ENCODE measurements at regions not wholly inside any gene's neighbourhood (a gene's known extent, or its start where the extent isn't known, plus 50 kb on each side); places are given as distances from the start of the nearest gene placed in this dataset.

DNA sequence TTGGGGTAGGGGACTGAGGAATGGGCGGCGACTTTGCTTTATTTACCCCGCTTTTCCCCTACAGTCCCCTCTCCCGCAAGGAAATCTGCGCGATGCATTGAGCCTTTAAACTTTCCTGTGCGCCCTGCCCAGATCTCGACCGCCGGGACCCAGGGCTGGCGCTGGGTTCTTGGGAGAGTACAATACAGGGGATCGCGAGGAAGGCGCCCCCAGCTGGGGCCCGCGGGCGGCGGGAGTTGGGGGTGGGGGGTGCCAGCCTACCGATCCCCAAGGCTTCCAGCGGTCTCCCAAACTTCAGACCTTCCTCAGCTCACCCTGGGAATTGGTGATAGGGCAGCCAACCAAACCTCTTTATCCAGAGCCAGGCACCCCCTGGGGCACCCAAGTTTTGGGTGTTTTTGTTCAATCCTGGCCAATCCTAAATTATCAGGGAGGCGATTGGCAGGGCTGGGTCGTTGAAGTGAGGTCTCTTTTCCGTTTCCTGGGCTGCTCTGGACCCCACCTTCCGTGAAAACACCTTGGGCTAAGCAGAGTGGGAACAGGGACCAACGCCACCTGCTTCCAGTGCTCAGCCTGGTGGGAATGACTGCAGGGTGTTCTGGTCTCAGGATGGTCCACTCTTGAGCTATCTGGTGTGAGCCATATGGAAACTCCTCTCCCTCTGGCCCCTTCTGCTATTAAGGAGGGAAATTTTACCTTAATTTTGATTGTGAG lies 51.4 kb upstream of the DAB2IP start:
- TF ChIP-seq CTCF (CRISPR knock-in tag; IDR thresholded peaks at IDR 0.05) (peak; percentile 33; the same call in 1 of the 2 replicates), RXRA (CRISPR knock-in tag; IDR thresholded peaks at IDR 0.05) (no peak), POLR2AphosphoS5 (IDR thresholded peaks at IDR 0.05; ENCODE audit: low read depth, low read length) (no peak)
